Left ventricle myocardium inferior (tissue), 1 donor: ENCODE measurements at regions not wholly inside any gene's neighbourhood (a gene's known extent, or its start where the extent isn't known, plus 50 kb on each side); places are given as distances from the start of the nearest gene placed in this dataset.

ENCODE experiments used
- DNase-seq: peaks from one replicate; pipeline ENCODE4 v3.0.0-alpha.2; 2020
- H3K27ac ChIP-seq: fragments of 200-600 bp; replicated peaks from 2 replicates; pipeline ENCODE4 v1.8.0; 2021
- H3K27me3 ChIP-seq: fragments of 200-600 bp; 2 replicates; pipeline ENCODE4 v1.8.0; 2021; ENCODE audit warnings: low read depth
- H3K36me3 ChIP-seq: fragments of 200-600 bp; 2 replicates; pipeline ENCODE4 v1.8.0; 2021
- H3K4me1 ChIP-seq: fragments of 200-600 bp; 2 replicates; pipeline ENCODE4 v1.8.0; 2021
- H3K4me3 ChIP-seq: fragments of 200-600 bp; 2 replicates; pipeline ENCODE4 v1.8.0; 2021; ENCODE audit warnings: mild to moderate bottlenecking, moderate library complexity
- H3K9me3 ChIP-seq: fragments of 200-600 bp; replicated peaks from 2 replicates; pipeline ENCODE4 v1.8.0; 2021
- CTCF ChIP-seq: fragments of 200-600 bp; IDR thresholded peaks from 2 replicates; pipeline ENCODE4 v1.8.0; 2021; ENCODE audit warnings: antibody characterized with exemption, mild to moderate bottlenecking, borderline replicate concordance
- intact Hi-C: fragments of 100-400 bp; cut with micrococcal nuclease; formaldehyde crosslinking; loops from one replicate; pipeline ENCODE4 v1.11.0; 2022
- donor health status: DM: no; HTN: yes; CAD: no; lungs with severe emphysema.

GRCh38 chr1:194033646-194034045 is 847.2 kb upstream of the B3GALT2 start:
- H3K27ac ChIP-seq, result no peak overlapping the region
- H3K27me3 ChIP-seq, result no peaks in the 10 kb centered on the region
- H3K4me3 ChIP-seq, result no peak overlapping the region
- no peaks in the 10 kb centered on the region for H3K4me1 ChIP-seq
- intact Hi-C loops, result no loop called here
- H3K36me3 ChIP-seq, result no peaks in the 10 kb centered on the region
- DNase-seq, result no peak
- no peak for TF ChIP-seq CTCF
- H3K9me3 ChIP-seq, result peaks cover 26% of the 10 kb centered on the region

- Histone ChIP-seq H3K4me1 (peaks cover 8% of the 10 kb centered on the region), H3K9me3 (peaks cover 9% of the 10 kb centered on the region), H3K4me3 (no peak overlapping the region), H3K36me3 (no peaks in the 10 kb centered on the region), H3K27ac (no peak overlapping the region), H3K27me3 (no peaks in the 10 kb centered on the region)
- intact Hi-C loops, result no loop called here
- DNase-seq, result no peak
- no peak for TF ChIP-seq CTCF
Measured at GRCh38 chr1:194028002-194028401, 841.6 kb upstream of the B3GALT2 start.

GRCh38 chr1:194026422-194026821 is 840.0 kb upstream of the B3GALT2 start:
- no peak for DNase-seq
- Histone ChIP-seq H3K4me1 (peaks cover 8% of the 10 kb centered on the region), H3K9me3 (no peaks in the 10 kb centered on the region), H3K4me3 (no peak overlapping the region), H3K27me3 (no peaks in the 10 kb centered on the region), H3K36me3 (no peaks in the 10 kb centered on the region), H3K27ac (no peak overlapping the region)
- TF ChIP-seq CTCF, result no peak
- intact Hi-C loops, result no loop called here

GRCh38 chr1:194024659-194025058 is 838.2 kb upstream of the B3GALT2 start:
- intact Hi-C loops, result no loop called here
- no peak for TF ChIP-seq CTCF
- H3K9me3 ChIP-seq, result peaks cover 4% of the 10 kb centered on the region
- no peaks in the 10 kb centered on the region for H3K36me3 ChIP-seq
- H3K27me3 ChIP-seq, result no peaks in the 10 kb centered on the region
- no peak overlapping the region for H3K27ac ChIP-seq
- DNase-seq, result no peak
- H3K4me1 ChIP-seq, result peaks cover 8% of the 10 kb centered on the region
- H3K4me3 ChIP-seq, result no peak overlapping the region

GRCh38 chr1:194014014-194014413 is 827.6 kb upstream of the B3GALT2 start:
- DNase-seq, result no peak
- no peak overlapping the region for H3K4me3 ChIP-seq
- H3K9me3 ChIP-seq, result no peaks in the 10 kb centered on the region
- no peak for TF ChIP-seq CTCF
- no peak overlapping the region for H3K27ac ChIP-seq
- intact Hi-C loops, result no loop called here
- no peaks in the 10 kb centered on the region for H3K27me3 ChIP-seq
- no peaks in the 10 kb centered on the region for H3K36me3 ChIP-seq
- no peaks in the 10 kb centered on the region for H3K4me1 ChIP-seq

GRCh38 chr1:194013561-194013960 is 827.1 kb upstream of the B3GALT2 start:
- H3K4me3 ChIP-seq, result no peak overlapping the region
- no peaks in the 10 kb centered on the region for H3K9me3 ChIP-seq
- H3K36me3 ChIP-seq, result no peaks in the 10 kb centered on the region
- no peak overlapping the region for H3K27ac ChIP-seq
- no peak for TF ChIP-seq CTCF
- no peak for DNase-seq
- no peaks in the 10 kb centered on the region for H3K4me1 ChIP-seq
- no peaks in the 10 kb centered on the region for H3K27me3 ChIP-seq
- intact Hi-C loops, result no loop called here
